ENCODE measurements at regions not wholly inside any gene's neighbourhood (a gene's known extent, or its start where the extent isn't known, plus 50 kb on each side); places are given as distances from the start of the nearest gene placed in this dataset.

GRCh38 chr3:159166899-159167586 is 365.2 kb downstream of the MFSD1 start:
- no peak for DNase-seq (ENCODE audit: low read depth, low spot score)

- DNase-seq (ENCODE audit: low read depth, low spot score), result no peak
Observed at GRCh38 chr3:159168788-159169187, 366.9 kb downstream of the MFSD1 start.

- peak; percentile 75 for DNase-seq (ENCODE audit: low read depth, low spot score)
Observed at GRCh38 chr3:159169828-159170227, 368.0 kb downstream of the MFSD1 start.

GRCh38 chr3:159170436-159171003 is 368.7 kb downstream of the MFSD1 start:
- no peak for DNase-seq (ENCODE audit: low read depth, low spot score)

- no peak for DNase-seq (ENCODE audit: low read depth, low spot score)
Observed at GRCh38 chr3:159171333-159171732, 369.5 kb downstream of the MFSD1 start.

GRCh38 chr3:159172473-159172872 is 370.6 kb downstream of the MFSD1 start:
- DNase-seq (ENCODE audit: low read depth, low spot score), result no peak

GRCh38 chr3:159174715-159175692 is 373.1 kb downstream of the MFSD1 start:
- no peak for DNase-seq (ENCODE audit: low read depth, low spot score)

GRCh38 chr3:159178209-159178897 is 376.5 kb downstream of the MFSD1 start:
- DNase-seq (ENCODE audit: low read depth, low spot score), result no peak

GRCh38 chr3:159182961-159183360 is 381.1 kb downstream of the MFSD1 start:
- DNase-seq (ENCODE audit: low read depth, low spot score), result no peak

- DNase-seq (ENCODE audit: low read depth, low spot score), result no peak
Observed at GRCh38 chr3:159185443-159186050, 383.7 kb downstream of the MFSD1 start.

- DNase-seq (ENCODE audit: low read depth, low spot score), result no peak
Observed at GRCh38 chr3:159186581-159186980, 384.7 kb downstream of the MFSD1 start.

GRCh38 chr3:159187232-159187631 is 385.4 kb downstream of the MFSD1 start:
- no peak for DNase-seq (ENCODE audit: low read depth, low spot score)

GRCh38 chr3:159187706-159188105 is 385.9 kb downstream of the MFSD1 start:
- no peak for DNase-seq (ENCODE audit: low read depth, low spot score)

GRCh38 chr3:159189994-159190669 is 388.3 kb downstream of the MFSD1 start:
- DNase-seq (ENCODE audit: low read depth, low spot score), result peak; percentile 7

- DNase-seq (ENCODE audit: low read depth, low spot score), result peak; percentile 53
Observed at GRCh38 chr3:159191447-159191846, 389.6 kb downstream of the MFSD1 start.

GRCh38 chr3:159196359-159196758 is 394.5 kb downstream of the MFSD1 start:
- no peak for DNase-seq (ENCODE audit: low read depth, low spot score)

- no peak for DNase-seq (ENCODE audit: low read depth, low spot score)
Observed at GRCh38 chr3:159200176-159200575, 398.3 kb downstream of the MFSD1 start.

- no peak for DNase-seq (ENCODE audit: low read depth, low spot score)
Observed at GRCh38 chr3:159208050-159208449, 406.2 kb downstream of the MFSD1 start.

- no peak for DNase-seq (ENCODE audit: low read depth, low spot score)
Observed at GRCh38 chr3:159209459-159209858, 407.6 kb downstream of the MFSD1 start.

GRCh38 chr3:159210336-159210735 is 408.5 kb downstream of the MFSD1 start:
- no peak for DNase-seq (ENCODE audit: low read depth, low spot score)

GRCh38 chr3:159216311-159216710 is 414.5 kb downstream of the MFSD1 start:
- DNase-seq (ENCODE audit: low read depth, low spot score), result no peak
